ENCODE measurements at regions not wholly inside any gene's neighbourhood (a gene's known extent, or its start where the extent isn't known, plus 50 kb on each side); places are given as distances from the start of the nearest gene placed in this dataset.
A peak's percentile ranks its signal among the peaks of the same experiment; 100 is the strongest.
"Not testable (repeated sequence)": the region's sequence is repeated elsewhere in the genome, so short reads cannot be mapped to it uniquely, and the experiment has no call there.

DNA sequence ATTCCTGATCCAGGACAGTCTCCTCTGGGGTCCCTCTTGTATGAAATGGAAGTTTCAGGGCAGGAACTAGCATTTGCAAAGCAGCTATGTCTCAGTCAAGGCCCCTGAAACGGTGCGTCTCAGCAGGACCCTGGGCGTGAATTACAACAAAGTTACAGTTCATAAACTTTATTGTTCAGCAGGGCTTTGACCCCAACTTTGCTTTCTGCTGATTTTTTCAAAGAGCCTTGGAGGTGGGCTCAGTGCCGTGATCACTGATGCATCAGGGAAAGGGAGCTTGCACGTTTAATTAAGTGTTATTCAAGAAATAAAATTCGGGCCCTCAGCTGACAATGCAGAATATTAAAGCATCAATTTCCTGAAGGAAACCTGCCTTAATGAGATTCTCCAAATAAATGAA lies 260.1 kb upstream of the C16orf82 start:
- H3K27ac Mint-ChIP-seq, result no peak overlapping the region
- no peak for DNase-seq
- no peaks in the 10 kb centered on the region for H3K9me3 ChIP-seq (ENCODE audit: control insufficient read depth, low read length, poor library complexity, severe bottlenecking)
- no peak for ATAC-seq
- peaks cover 32% of the 10 kb centered on the region for H3K27me3 Mint-ChIP-seq
- peaks cover 2% of the 10 kb centered on the region for H3K36me3 Mint-ChIP-seq (ENCODE audit: low read depth)
- peaks cover 3% of the 10 kb centered on the region for H3K4me1 Mint-ChIP-seq
- H3K4me3 Mint-ChIP-seq, result no peak overlapping the region

DNA sequence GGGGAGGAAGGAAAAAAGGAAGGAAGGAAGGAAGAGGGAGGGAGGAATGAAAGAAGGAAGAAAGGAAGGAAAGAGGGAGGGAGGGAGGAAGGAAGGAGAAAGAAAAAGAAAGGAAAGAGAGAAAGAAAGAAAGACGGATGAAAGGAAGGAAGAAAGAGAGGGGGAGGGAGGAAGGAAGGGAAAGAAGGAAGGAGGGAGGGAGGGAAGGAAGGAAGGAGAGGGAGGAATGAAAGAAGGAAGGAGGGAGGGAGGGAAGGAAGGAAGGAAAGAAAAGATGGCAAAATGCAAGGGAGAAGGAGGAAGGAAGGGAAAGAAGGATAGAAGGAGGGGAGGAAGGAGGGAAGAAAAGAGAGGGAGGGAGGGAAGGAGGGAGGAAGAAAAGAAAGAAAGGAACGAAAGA lies 257.3 kb upstream of the C16orf82 start:
- Mint-ChIP-seq H3K4me3 (no peak overlapping the region), H3K27me3 (peaks cover 23% of the 10 kb centered on the region), H3K36me3 (ENCODE audit: low read depth) (peaks cover 2% of the 10 kb centered on the region), H3K27ac (no peak overlapping the region), H3K4me1 (peaks cover 3% of the 10 kb centered on the region)
- no peaks in the 10 kb centered on the region for H3K9me3 ChIP-seq (ENCODE audit: control insufficient read depth, low read length, poor library complexity, severe bottlenecking)
- ATAC-seq (no peak), DNase-seq (no peak)

DNA sequence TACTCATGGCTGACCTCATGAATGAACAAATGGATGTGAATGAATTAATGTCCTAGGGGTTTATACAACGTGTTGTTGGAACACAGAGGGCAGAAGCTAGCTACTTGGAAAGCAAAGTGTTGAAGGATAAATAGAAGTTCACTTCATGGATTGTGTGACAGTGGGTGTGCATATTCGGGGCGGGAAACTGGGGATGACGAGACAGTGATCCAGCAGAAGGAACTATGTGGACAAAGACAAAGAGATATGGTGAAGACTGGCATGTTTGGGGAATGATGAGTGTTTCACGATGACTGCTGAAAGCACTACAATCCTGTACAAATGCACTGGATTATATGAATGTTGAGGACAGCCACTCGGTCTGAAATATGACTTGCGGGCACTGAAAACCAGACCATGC lies 250.5 kb upstream of the C16orf82 start:
- DNase-seq (no peak), ATAC-seq (no peak)
- Mint-ChIP-seq H3K4me1 (no peaks in the 10 kb centered on the region), H3K27me3 (peaks cover 39% of the 10 kb centered on the region), H3K36me3 (ENCODE audit: low read depth) (no peaks in the 10 kb centered on the region), H3K4me3 (no peak overlapping the region), H3K27ac (no peak overlapping the region)
- no peaks in the 10 kb centered on the region for H3K9me3 ChIP-seq (ENCODE audit: control insufficient read depth, low read length, poor library complexity, severe bottlenecking)

DNA sequence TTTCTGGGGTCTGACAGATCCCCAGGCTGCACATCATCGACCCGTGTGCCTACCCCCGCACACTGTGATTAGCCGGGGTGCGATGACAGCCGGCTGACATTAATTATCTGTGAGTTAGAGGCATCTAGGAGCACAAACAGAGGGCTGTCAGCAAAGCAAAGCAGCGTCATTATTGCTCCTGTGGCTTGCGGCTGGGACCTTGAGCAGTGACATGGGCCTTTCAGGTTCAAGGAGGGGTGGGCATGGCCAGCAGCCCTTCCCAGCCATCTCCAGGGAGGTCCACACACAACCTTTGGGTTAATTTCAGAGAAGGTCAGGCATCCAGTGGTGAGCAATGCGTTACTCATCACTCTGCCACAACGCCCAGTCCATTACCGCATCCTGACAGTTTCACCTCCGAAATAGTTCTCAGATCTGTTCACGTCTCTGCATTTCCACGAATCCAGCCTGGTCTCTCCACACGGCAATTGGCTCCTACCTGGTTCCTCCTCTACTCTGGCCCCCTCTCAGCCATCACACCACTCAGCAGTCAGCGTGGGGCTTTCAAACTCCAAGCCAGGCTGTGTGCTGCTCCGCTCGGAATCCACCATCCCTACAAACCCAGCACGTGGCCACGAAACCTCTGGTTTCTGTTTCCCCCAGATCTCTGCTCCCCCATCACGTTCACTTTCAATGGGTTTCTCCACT lies 249.7 kb upstream of the C16orf82 start:
- Mint-ChIP-seq H3K27me3 (peaks cover 44% of the 10 kb centered on the region), H3K27ac (no peak overlapping the region), H3K4me1 (no peaks in the 10 kb centered on the region), H3K4me3 (peak overlapping the region; percentile 22), H3K36me3 (ENCODE audit: low read depth) (no peaks in the 10 kb centered on the region)
- no peak for DNase-seq
- no peaks in the 10 kb centered on the region for H3K9me3 ChIP-seq (ENCODE audit: control insufficient read depth, low read length, poor library complexity, severe bottlenecking)
- no peak for ATAC-seq

DNA sequence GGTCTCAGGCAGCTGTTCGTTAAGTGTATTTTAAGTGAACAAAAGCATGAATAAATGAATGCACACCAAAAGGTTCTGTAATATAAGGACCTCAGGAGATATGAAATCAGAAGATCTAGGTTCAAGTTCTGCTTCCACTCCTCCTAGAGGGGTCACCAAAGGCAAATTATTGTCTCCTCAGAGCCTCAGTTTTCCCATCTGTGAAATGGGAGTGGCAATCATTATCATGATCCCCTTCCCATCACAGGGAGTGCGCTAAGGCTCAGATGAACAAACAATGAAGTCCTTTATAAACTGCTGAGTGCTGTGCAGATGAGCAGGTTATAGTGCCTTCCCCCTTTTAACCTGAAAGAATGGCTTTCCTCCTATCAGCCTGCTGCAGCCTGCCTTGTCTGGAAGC lies 248.3 kb upstream of the C16orf82 start:
- H3K27me3 Mint-ChIP-seq, result peaks cover 58% of the 10 kb centered on the region
- no peaks in the 10 kb centered on the region for H3K36me3 Mint-ChIP-seq (ENCODE audit: low read depth)
- ATAC-seq (no peak), DNase-seq (no peak)
- H3K4me1 Mint-ChIP-seq, result no peaks in the 10 kb centered on the region
- no peak overlapping the region for H3K4me3 Mint-ChIP-seq
- H3K9me3 ChIP-seq (ENCODE audit: control insufficient read depth, low read length, poor library complexity, severe bottlenecking), result no peaks in the 10 kb centered on the region
- no peak overlapping the region for H3K27ac Mint-ChIP-seq

DNA sequence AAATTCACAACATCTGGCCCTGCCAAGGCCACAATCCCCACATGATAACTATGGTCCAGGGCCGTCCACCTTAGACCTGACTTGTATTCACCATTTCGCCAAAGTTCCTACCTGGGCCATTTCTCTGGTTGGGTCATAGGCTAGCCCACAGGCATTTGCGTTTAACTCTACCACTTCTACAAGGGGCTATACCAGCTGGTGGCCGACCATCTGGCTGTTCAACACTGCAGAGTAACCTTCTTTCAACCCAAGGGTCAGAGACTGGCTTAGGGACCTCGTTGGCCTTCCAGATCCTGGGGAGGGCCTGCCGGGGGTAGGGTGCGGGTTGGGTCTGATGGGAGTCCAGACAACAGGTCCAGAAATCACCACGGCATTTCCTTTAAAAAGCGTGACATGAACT lies 242.3 kb upstream of the C16orf82 start:
- Mint-ChIP-seq H3K36me3 (ENCODE audit: low read depth) (peaks cover 4% of the 10 kb centered on the region), H3K4me1 (peaks cover 2% of the 10 kb centered on the region), H3K27me3 (peaks cover 73% of the 10 kb centered on the region), H3K27ac (no peak overlapping the region), H3K4me3 (no peak overlapping the region)
- ATAC-seq (no peak), DNase-seq (no peak)
- no peaks in the 10 kb centered on the region for H3K9me3 ChIP-seq (ENCODE audit: control insufficient read depth, low read length, poor library complexity, severe bottlenecking)

DNA sequence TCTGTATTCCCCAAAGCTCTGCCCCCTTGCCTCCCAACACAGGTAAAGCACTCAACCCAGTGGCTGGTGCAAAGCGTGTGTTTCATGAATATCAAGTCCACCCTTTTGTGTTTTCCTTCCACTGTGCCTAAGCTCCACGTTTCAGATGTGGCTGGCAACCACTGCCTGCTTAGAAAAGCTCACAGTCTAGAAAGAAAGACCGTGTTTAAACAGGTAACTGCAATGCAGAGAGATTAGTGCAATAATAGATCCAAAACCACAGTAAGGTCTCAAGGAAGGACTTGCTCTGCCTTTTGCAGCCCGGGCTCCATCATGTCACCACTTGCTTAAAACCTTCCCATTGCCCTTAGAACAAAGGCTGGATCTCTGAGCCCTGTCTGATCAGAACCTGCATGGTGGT lies 240.2 kb upstream of the C16orf82 start:
- H3K36me3 Mint-ChIP-seq (ENCODE audit: low read depth), result peaks cover 7% of the 10 kb centered on the region
- H3K27ac Mint-ChIP-seq, result no peak overlapping the region
- no peak overlapping the region for H3K4me3 Mint-ChIP-seq
- H3K27me3 Mint-ChIP-seq, result peaks cover 74% of the 10 kb centered on the region
- no peak for ATAC-seq
- H3K9me3 ChIP-seq (ENCODE audit: control insufficient read depth, low read length, poor library complexity, severe bottlenecking), result no peaks in the 10 kb centered on the region
- peaks cover 2% of the 10 kb centered on the region for H3K4me1 Mint-ChIP-seq
- DNase-seq, result no peak

DNA sequence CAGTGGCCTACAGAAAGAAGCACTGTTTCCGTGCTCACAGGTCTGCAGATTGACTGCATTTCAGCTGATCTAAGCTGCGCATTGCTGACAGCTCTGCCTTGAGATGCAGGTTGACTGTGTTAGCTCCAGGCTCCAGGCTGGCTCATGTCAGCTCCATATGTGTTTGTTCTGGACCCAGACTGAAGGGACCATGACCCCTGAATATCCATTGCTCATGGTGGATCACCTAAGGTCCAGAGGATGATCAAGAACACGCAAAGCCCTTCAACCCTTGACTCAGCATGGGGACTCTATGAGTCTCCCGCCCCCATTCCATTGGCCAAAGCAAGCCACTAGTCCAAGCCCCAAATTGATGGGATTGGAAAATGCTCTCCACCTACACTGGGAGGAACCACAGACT lies 239.3 kb upstream of the C16orf82 start:
- peaks cover 8% of the 10 kb centered on the region for H3K36me3 Mint-ChIP-seq (ENCODE audit: low read depth)
- ATAC-seq (no peak), DNase-seq (no peak)
- H3K27ac Mint-ChIP-seq, result no peak overlapping the region
- H3K9me3 ChIP-seq (ENCODE audit: control insufficient read depth, low read length, poor library complexity, severe bottlenecking), result no peaks in the 10 kb centered on the region
- H3K4me1 Mint-ChIP-seq, result peaks cover 2% of the 10 kb centered on the region
- H3K4me3 Mint-ChIP-seq, result no peak overlapping the region
- peaks cover 69% of the 10 kb centered on the region for H3K27me3 Mint-ChIP-seq

DNA sequence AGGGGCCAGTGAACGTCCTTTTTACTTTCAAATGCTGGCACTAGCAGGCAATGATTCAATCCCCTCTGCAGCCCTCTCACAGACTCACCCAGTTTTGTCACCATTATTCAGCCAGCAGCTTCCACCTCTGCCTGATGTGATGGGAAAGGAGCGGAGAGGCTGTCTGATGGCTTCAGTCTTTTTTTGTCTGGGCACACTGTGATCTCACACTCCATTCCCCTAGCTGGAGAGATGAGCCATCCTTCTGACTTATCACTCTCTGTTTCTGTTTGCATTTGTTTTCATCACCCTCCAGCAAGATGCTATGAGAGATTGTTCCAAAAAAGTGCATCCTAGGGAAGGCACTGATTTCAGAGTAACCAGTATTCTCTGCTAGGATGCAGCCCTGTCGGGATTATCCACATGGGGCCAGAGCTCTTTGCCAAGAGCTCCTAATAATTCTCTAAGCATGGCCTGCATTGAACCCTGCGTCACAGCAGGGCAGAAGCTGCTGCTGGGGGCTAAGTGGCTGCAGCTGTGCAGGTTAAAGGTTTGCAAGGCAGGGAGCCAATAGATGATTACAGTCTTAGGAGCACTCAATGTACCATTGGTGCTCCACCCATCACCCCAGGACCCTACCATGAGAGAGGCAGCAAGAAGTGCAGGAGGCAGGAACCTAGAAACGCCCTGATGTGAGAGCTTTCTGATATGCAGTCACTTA lies 236.1 kb upstream of the C16orf82 start:
- Mint-ChIP-seq H3K36me3 (ENCODE audit: low read depth) (peaks cover 8% of the 10 kb centered on the region), H3K4me1 (peaks cover 2% of the 10 kb centered on the region), H3K4me3 (no peak overlapping the region), H3K27ac (no peak overlapping the region), H3K27me3 (peaks cover 45% of the 10 kb centered on the region)
- H3K9me3 ChIP-seq (ENCODE audit: control insufficient read depth, low read length, poor library complexity, severe bottlenecking), result peaks cover 5% of the 10 kb centered on the region
- ATAC-seq (no peak), DNase-seq (no peak)

DNA sequence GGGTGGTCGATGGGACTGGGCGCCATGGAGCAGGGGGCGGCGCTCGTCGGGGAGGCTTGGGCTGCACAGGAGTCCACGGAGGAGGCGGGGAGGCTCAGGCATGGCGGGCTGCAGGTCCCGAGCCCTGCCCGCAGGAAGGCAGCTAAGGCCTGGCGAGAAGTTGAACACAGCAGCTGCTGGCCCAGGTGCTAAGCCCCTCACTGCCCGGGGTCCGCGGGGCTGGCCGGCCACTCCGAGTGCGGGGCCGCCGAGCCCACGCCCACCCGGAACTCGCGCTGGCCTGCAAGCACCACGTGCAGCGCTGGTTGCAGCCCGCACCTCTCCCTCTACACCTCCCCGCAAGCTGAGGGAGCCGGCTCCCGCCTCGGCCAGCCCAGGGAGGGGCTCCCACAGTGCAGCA lies 230.6 kb upstream of the C16orf82 start:
- H3K4me3 Mint-ChIP-seq; DNase-seq; H3K27ac Mint-ChIP-seq; H3K36me3 Mint-ChIP-seq (ENCODE audit: low read depth); H3K4me1 Mint-ChIP-seq; H3K9me3 ChIP-seq (ENCODE audit: control insufficient read depth, low read length, poor library complexity, severe bottlenecking); ATAC-seq: not testable (repeated sequence)
- H3K27me3 Mint-ChIP-seq, result peaks cover 18% of the 10 kb centered on the region

DNA sequence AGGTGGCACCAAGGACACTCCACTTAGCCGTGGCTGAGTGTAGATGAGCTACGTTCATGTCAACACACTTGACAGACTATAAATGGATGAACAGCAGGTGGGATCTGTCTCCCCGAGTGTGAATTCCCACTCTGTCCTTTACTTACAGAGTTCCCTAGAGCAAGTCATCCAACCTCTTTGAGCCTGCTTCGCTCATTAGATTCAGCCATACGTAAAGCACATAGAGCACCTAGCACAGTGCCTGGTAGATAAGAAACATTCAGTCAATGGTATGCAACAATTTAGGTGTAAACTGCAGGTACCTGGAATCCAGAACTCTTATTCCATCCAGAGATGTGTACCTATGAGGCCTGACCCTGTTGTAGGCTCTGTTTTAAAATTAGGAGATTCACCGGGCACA lies 227.8 kb upstream of the C16orf82 start:
- DNase-seq (no peak), ATAC-seq (no peak)
- H3K27me3 Mint-ChIP-seq, result peaks cover 13% of the 10 kb centered on the region
- peaks cover 5% of the 10 kb centered on the region for H3K9me3 ChIP-seq (ENCODE audit: control insufficient read depth, low read length, poor library complexity, severe bottlenecking)
- no peak overlapping the region for H3K27ac Mint-ChIP-seq
- H3K4me1 Mint-ChIP-seq, result no peaks in the 10 kb centered on the region
- no peak overlapping the region for H3K4me3 Mint-ChIP-seq
- no peaks in the 10 kb centered on the region for H3K36me3 Mint-ChIP-seq (ENCODE audit: low read depth)

DNA sequence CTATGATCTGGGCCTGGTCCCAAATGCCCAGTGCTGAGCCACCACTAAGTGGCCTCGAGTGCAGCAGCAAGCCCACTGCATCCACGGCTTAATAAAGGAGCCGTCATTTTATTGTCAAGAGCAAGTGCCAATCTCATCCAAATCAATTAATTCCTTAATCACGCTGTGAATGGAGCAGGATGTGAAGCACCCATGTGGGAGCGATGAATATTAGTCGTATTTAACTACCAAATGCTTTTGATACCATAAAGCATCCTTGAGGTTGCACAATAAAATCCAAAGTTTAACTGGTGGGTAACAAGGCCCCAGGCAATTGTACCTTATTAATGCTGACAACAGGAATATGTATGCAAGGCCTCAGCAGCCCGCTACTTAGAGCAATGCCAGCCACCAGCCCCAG lies 226.0 kb upstream of the C16orf82 start:
- Mint-ChIP-seq H3K27me3 (peaks cover 13% of the 10 kb centered on the region), H3K4me1 (no peaks in the 10 kb centered on the region), H3K36me3 (ENCODE audit: low read depth) (no peaks in the 10 kb centered on the region), H3K4me3 (no peak overlapping the region), H3K27ac (no peak overlapping the region)
- no peak for DNase-seq
- ATAC-seq, result no peak
- no peaks in the 10 kb centered on the region for H3K9me3 ChIP-seq (ENCODE audit: control insufficient read depth, low read length, poor library complexity, severe bottlenecking)

DNA sequence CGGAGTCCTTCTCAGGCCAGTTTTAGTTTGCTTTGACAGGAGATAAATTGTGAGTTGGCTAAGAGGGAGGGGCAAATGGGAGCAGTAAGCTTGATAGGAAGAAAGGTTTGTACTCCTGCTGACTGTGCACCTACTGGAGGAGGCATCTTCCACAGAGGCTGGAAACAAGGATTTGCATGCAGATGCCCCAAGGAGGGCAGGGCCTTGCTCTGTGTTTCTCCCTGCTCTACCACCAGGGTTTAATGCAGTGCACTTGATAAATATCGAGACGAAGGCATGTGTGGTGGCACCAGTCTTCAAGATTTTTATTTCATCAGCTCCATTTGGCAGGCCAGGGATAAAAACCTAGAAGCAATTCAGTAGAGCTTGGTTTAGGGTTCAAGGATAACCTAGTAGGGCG lies 210.5 kb upstream of the C16orf82 start:
- Mint-ChIP-seq H3K27ac (no peak overlapping the region), H3K4me3 (no peak overlapping the region), H3K4me1 (no peaks in the 10 kb centered on the region), H3K36me3 (ENCODE audit: low read depth) (no peaks in the 10 kb centered on the region), H3K27me3 (peaks cover 6% of the 10 kb centered on the region)
- no peak for ATAC-seq
- no peak for DNase-seq
- no peaks in the 10 kb centered on the region for H3K9me3 ChIP-seq (ENCODE audit: control insufficient read depth, low read length, poor library complexity, severe bottlenecking)

DNA sequence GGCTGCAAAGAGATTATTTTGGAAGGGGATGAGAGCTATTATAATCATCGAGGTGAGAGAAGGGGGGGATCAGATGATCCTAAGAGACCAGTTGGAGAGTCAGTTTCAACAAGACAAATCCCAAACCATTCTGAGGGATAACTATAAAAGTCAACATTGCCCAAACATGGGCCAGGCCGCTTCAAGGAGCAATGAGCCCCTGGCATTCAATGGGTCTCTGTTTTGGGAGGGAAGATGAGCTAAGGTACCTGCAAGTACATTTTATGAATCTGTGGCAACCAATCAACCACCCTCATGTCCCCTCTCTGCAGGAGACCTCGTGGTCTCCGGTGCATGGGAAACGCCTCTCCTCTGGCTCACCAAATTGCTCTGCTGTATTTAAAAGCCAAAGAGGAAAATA lies 209.9 kb upstream of the C16orf82 start:
- Mint-ChIP-seq H3K27me3 (peaks cover 6% of the 10 kb centered on the region), H3K27ac (no peak overlapping the region), H3K36me3 (ENCODE audit: low read depth) (no peaks in the 10 kb centered on the region), H3K4me3 (no peak overlapping the region), H3K4me1 (no peaks in the 10 kb centered on the region)
- no peak for ATAC-seq
- DNase-seq, result no peak
- no peaks in the 10 kb centered on the region for H3K9me3 ChIP-seq (ENCODE audit: control insufficient read depth, low read length, poor library complexity, severe bottlenecking)
